ENCODE measurements at regions not wholly inside any gene's neighbourhood (a gene's known extent, or its start where the extent isn't known, plus 50 kb on each side); places are given as distances from the start of the nearest gene placed in this dataset.

- peaks cover 6% of the 10 kb centered on the region for H3K9me3 Mint-ChIP-seq
- H3K4me1 ChIP-seq (ENCODE audit: control insufficient read depth, insufficient read depth, low read length) = peaks cover 19% of the 10 kb centered on the region
- H3K9me3 ChIP-seq (ENCODE audit: control insufficient read depth, low read length) = no peaks in the 10 kb centered on the region
Measured at GRCh38 chr5:124921694-124922093, 175.3 kb upstream of the ZNF608 start.

DNA sequence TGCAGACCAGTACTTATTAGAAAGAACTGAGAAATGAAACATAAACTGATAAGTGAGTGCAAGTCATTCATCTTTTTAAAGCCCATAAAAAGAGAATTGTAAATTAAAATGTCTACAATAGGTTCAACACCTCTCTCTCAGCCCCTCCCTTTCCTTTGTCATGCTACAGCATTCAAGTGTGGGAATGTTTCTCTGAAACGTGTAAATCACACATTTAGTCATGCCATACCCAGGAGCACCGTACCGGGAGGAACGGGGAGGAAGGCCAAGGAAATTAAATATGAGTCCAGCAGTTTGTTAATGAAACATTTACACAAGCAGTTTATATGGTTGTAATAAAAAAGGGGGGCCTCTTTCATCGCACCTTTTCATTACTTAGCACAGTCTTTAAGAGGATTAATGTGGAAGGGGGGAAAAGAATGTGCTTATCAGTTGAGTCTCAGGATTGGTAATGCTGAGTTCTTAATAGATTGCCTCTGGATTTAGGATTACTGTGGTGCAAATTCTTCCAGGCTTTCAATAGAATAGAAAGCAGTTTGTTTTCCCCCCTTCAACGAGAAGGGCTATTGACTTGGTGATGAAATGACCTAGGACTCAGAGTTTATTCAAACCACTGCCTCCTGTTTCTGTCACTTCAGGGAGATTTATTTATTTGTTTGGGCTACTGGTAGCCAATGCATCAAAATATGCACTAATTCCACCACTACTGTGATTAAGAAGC is 176.0 kb upstream of the ZNF608 start:
- H3K4me1 ChIP-seq (ENCODE audit: control insufficient read depth, insufficient read depth, low read length) = peaks cover 19% of the 10 kb centered on the region
- peak overlapping the region; percentile 87 for H3K27ac ChIP-seq (ENCODE audit: low read depth, low read length)
- WGBS, 2 experiments (ENCODE audit: insufficient coverage in 1 of 2, insufficient read length in 1 of 2) = 0 to 15% methylated on average over 2 to 6 of the region's 6 CpGs
- DNase-seq = peak; percentile 69
- H3K27me3 ChIP-seq (ENCODE audit: control insufficient read depth, insufficient read depth, low read length, poor library complexity, severe bottlenecking) = no peaks in the 10 kb centered on the region
- no peaks in the 10 kb centered on the region for H3K36me3 Mint-ChIP-seq (ENCODE audit: low read depth)
- H3K4me3 Mint-ChIP-seq = no peak overlapping the region
- H3K4me3 ChIP-seq (ENCODE audit: low read length) = peak overlapping the region; percentile 5
- H3K9me3 ChIP-seq (ENCODE audit: control insufficient read depth, low read length) = no peaks in the 10 kb centered on the region
- H3K27me3 Mint-ChIP-seq (ENCODE audit: insufficient read depth) = no peaks in the 10 kb centered on the region
- peaks cover 2% of the 10 kb centered on the region for H3K9me3 Mint-ChIP-seq
- no peak overlapping the region for H3K27ac Mint-ChIP-seq
- TF ChIP-seq CTCF (conservative IDR thresholded peaks at IDR 0.05) = no peak
- H3K36me3 ChIP-seq (ENCODE audit: control insufficient read depth, insufficient read depth, low read length) = no peaks in the 10 kb centered on the region
- H3K4me1 Mint-ChIP-seq = peaks cover 9% of the 10 kb centered on the region
- H3K9ac ChIP-seq (ENCODE audit: extremely low read depth, low read length, poor library complexity, severe bottlenecking) = peak overlapping the region; percentile 40

More at GRCh38 chr5:124921694-124922093, 175.3 kb upstream of the ZNF608 start:
- no peak for DNase-seq
- WGBS, 2 experiments (ENCODE audit: insufficient coverage in 1 of 2, insufficient read length in 1 of 2) = 45 to 75% methylated on average over 1 to 4 of the region's 4 CpGs
- peaks cover 4% of the 10 kb centered on the region for H3K36me3 Mint-ChIP-seq (ENCODE audit: low read depth)
- Histone ChIP-seq H3K36me3 (ENCODE audit: control insufficient read depth, insufficient read depth, low read length) (no peaks in the 10 kb centered on the region), H3K27ac (ENCODE audit: low read depth, low read length) (peak overlapping the region; percentile 87), H3K4me3 (ENCODE audit: low read length) (peak overlapping the region; percentile 5), H3K27me3 (ENCODE audit: control insufficient read depth, insufficient read depth, low read length, poor library complexity, severe bottlenecking) (no peaks in the 10 kb centered on the region), H3K9ac (ENCODE audit: extremely low read depth, low read length, poor library complexity, severe bottlenecking) (peak overlapping the region; percentile 40)
- H3K27me3 Mint-ChIP-seq (ENCODE audit: insufficient read depth) = no peaks in the 10 kb centered on the region
- H3K27ac Mint-ChIP-seq = no peak overlapping the region
- H3K4me3 Mint-ChIP-seq = no peak overlapping the region
- peaks cover 6% of the 10 kb centered on the region for H3K4me1 Mint-ChIP-seq
- no peak for TF ChIP-seq CTCF (conservative IDR thresholded peaks at IDR 0.05)

DNA sequence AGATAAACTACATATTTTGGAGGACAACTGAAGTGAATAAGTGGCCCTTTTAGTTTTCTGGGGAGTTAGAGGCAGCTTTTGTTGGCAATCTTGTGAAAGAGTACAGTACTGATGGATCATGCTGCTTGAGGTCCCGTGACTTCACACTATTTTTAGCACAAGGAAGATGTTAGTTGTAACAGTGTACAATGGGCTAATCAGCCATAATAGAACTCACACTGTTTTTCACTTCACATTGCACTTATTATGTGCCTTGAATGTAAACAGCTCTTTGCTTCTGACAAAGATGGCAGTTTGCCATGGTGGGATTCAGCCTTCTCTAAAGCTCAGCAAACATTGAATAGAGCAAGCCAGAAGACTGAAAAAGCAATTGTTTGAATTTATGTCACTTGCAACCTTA is 176.7 kb upstream of the ZNF608 start:
- no peaks in the 10 kb centered on the region for H3K36me3 ChIP-seq (ENCODE audit: control insufficient read depth, insufficient read depth, low read length)
- Mint-ChIP-seq H3K4me1 (peaks cover 16% of the 10 kb centered on the region), H3K4me3 (no peak overlapping the region), H3K27ac (no peak overlapping the region), H3K36me3 (ENCODE audit: low read depth) (no peaks in the 10 kb centered on the region), H3K9me3 (peaks cover 2% of the 10 kb centered on the region), H3K27me3 (ENCODE audit: insufficient read depth) (no peaks in the 10 kb centered on the region)
- H3K9me3 ChIP-seq (ENCODE audit: control insufficient read depth, low read length) = no peaks in the 10 kb centered on the region
- 86% methylated on average over 1 of the region's 1 CpG; no CpG with 5 or more reads in 1 of the 2 experiments for WGBS, 2 experiments (ENCODE audit: insufficient coverage in 1 of 2, insufficient read length in 1 of 2)
- no peaks in the 10 kb centered on the region for H3K27me3 ChIP-seq (ENCODE audit: control insufficient read depth, insufficient read depth, low read length, poor library complexity, severe bottlenecking)
- DNase-seq = no peak
- TF ChIP-seq CTCF (conservative IDR thresholded peaks at IDR 0.05) = no peak
- peak overlapping the region; percentile 87 for H3K27ac ChIP-seq (ENCODE audit: low read depth, low read length)
- H3K4me1 ChIP-seq (ENCODE audit: control insufficient read depth, insufficient read depth, low read length) = peaks cover 22% of the 10 kb centered on the region
- H3K9ac ChIP-seq (ENCODE audit: extremely low read depth, low read length, poor library complexity, severe bottlenecking) = no peak overlapping the region
- peak overlapping the region; percentile 1 for H3K4me3 ChIP-seq (ENCODE audit: low read length)
